ENCODE measurements at regions not wholly inside any gene's neighbourhood (a gene's known extent, or its start where the extent isn't known, plus 50 kb on each side); places are given as distances from the start of the nearest gene placed in this dataset.

GRCh38 chr10:126722726-126723125 lies 52.2 kb upstream of the C10orf90 start:
- no peaks in the 10 kb centered on the region for H3K4me1 ChIP-seq
- intact Hi-C loops (cut with DNase I), result no loop called here
- H3K4me3 ChIP-seq, result no peak overlapping the region
- no peaks in the 10 kb centered on the region for H3K9me3 ChIP-seq
- no peak overlapping the region for H3K27ac ChIP-seq
- TF ChIP-seq CTCF (IDR thresholded peaks at IDR 0.05), result no peak
- H3K27me3 ChIP-seq, result no peaks in the 10 kb centered on the region
- H3K36me3 ChIP-seq, result no peaks in the 10 kb centered on the region
- DNase-seq (ENCODE audit: low spot score in 2 of 2), result no peak

- intact Hi-C loops (cut with DNase I), result no loop called here
- Histone ChIP-seq H3K9me3 (no peaks in the 10 kb centered on the region), H3K36me3 (no peaks in the 10 kb centered on the region), H3K4me3 (no peak overlapping the region), H3K27me3 (no peaks in the 10 kb centered on the region), H3K4me1 (no peaks in the 10 kb centered on the region), H3K27ac (no peak overlapping the region)
- DNase-seq (ENCODE audit: low spot score in 2 of 2), result no peak
- no peak for TF ChIP-seq CTCF (IDR thresholded peaks at IDR 0.05)
Measured at GRCh38 chr10:126723226-126723625, 52.7 kb upstream of the C10orf90 start.

- intact Hi-C loops (cut with DNase I), result no loop called here
- H3K36me3 ChIP-seq, result no peaks in the 10 kb centered on the region
- no peak for DNase-seq (ENCODE audit: low spot score in 2 of 2)
- no peaks in the 10 kb centered on the region for H3K27me3 ChIP-seq
- no peak overlapping the region for H3K27ac ChIP-seq
- H3K4me1 ChIP-seq, result no peaks in the 10 kb centered on the region
- no peak for TF ChIP-seq CTCF (IDR thresholded peaks at IDR 0.05)
- no peak overlapping the region for H3K4me3 ChIP-seq
- no peaks in the 10 kb centered on the region for H3K9me3 ChIP-seq
Measured at GRCh38 chr10:126729314-126729870, 58.9 kb upstream of the C10orf90 start.

GRCh38 chr10:126730856-126731609 lies 60.5 kb upstream of the C10orf90 start:
- TF ChIP-seq CTCF (IDR thresholded peaks at IDR 0.05), result no peak
- H3K27ac ChIP-seq, result no peak overlapping the region
- H3K4me3 ChIP-seq, result no peak overlapping the region
- no peak for DNase-seq (ENCODE audit: low spot score in 2 of 2)
- H3K36me3 ChIP-seq, result no peaks in the 10 kb centered on the region
- no peaks in the 10 kb centered on the region for H3K27me3 ChIP-seq
- no peaks in the 10 kb centered on the region for H3K9me3 ChIP-seq
- intact Hi-C loops (cut with DNase I), result no loop called here
- no peaks in the 10 kb centered on the region for H3K4me1 ChIP-seq

GRCh38 chr10:126731610-126731990 lies 61.1 kb upstream of the C10orf90 start:
- no peaks in the 10 kb centered on the region for H3K9me3 ChIP-seq
- no peaks in the 10 kb centered on the region for H3K36me3 ChIP-seq
- no peaks in the 10 kb centered on the region for H3K27me3 ChIP-seq
- H3K27ac ChIP-seq, result no peak overlapping the region
- no peak overlapping the region for H3K4me3 ChIP-seq
- TF ChIP-seq CTCF (IDR thresholded peaks at IDR 0.05), result no peak
- no peak for DNase-seq (ENCODE audit: low spot score in 2 of 2)
- intact Hi-C loops (cut with DNase I), result no loop called here
- no peaks in the 10 kb centered on the region for H3K4me1 ChIP-seq

All from ascending aorta (tissue), 2 donors.